ENCODE measurements at regions not wholly inside any gene's neighbourhood (a gene's known extent, or its start where the extent isn't known, plus 50 kb on each side); places are given as distances from the start of the nearest gene placed in this dataset.

GRCh38 chr15:46676233-46677206 lies 1040.8 kb upstream of the SEMA6D start:
- 50% methylated on average over 9 of the region's 9 CpGs for WGBS
- no peaks in the 10 kb centered on the region for H3K36me3 ChIP-seq (ENCODE audit: control insufficient read depth in 4 of 4, insufficient read depth in 3 of 4, low read depth in 1 of 4, low read length in 3 of 4)
- DNase-seq (ENCODE audit: low spot score) = no peak
- no peaks in the 10 kb centered on the region for H3K9me3 ChIP-seq (ENCODE audit: control insufficient read depth in 4 of 4, low read length in 3 of 4)
- no peak overlapping the region for H3K9ac ChIP-seq (ENCODE audit: low read depth in 1 of 2, low read length in 2 of 2)
- peak in 1 of 2 donors; percentile 29 for TF ChIP-seq RXRA (IDR thresholded peaks at IDR 0.05)
- TF ChIP-seq, protein P1, sequence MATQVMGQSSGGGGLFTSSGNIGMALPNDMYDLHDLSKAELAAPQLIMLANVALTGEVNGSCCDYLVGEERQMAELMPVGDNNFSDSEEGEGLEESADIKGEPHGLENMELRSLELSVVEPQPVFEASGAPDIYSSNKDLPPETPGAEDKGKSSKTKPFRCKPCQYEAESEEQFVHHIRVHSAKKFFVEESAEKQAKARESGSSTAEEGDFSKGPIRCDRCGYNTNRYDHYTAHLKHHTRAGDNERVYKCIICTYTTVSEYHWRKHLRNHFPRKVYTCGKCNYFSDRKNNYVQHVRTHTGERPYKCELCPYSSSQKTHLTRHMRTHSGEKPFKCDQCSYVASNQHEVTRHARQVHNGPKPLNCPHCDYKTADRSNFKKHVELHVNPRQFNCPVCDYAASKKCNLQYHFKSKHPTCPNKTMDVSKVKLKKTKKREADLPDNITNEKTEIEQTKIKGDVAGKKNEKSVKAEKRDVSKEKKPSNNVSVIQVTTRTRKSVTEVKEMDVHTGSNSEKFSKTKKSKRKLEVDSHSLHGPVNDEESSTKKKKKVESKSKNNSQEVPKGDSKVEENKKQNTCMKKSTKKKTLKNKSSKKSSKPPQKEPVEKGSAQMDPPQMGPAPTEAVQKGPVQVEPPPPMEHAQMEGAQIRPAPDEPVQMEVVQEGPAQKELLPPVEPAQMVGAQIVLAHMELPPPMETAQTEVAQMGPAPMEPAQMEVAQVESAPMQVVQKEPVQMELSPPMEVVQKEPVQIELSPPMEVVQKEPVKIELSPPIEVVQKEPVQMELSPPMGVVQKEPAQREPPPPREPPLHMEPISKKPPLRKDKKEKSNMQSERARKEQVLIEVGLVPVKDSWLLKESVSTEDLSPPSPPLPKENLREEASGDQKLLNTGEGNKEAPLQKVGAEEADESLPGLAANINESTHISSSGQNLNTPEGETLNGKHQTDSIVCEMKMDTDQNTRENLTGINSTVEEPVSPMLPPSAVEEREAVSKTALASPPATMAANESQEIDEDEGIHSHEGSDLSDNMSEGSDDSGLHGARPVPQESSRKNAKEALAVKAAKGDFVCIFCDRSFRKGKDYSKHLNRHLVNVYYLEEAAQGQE (IDR thresholded peaks at IDR 0.05) = no peak
- peak in 1 of 2 donors; percentile 16 for TF ChIP-seq JUND (IDR thresholded peaks at IDR 0.05)
- peak in 1 of 2 donors; percentile 38 for TF ChIP-seq HNF4A (conservative IDR thresholded peaks at IDR 0.05)
- peak in 1 of 2 donors; percentile 8 for TF ChIP-seq RAD21 (IDR thresholded peaks at IDR 0.05)
- H3K27me3 ChIP-seq (ENCODE audit: control insufficient read depth in 4 of 4, insufficient read depth in 4 of 4, low read length in 3 of 4) = no peaks in the 10 kb centered on the region
- H3K27ac ChIP-seq (ENCODE audit: low read depth in 1 of 2, low read length in 2 of 2) = no peak overlapping the region
- H3K4me3 ChIP-seq (ENCODE audit: low read depth in 1 of 3, low read length in 3 of 3) = no peak overlapping the region
- H3K4me1 ChIP-seq (ENCODE audit: control insufficient read depth in 4 of 4, insufficient read depth in 4 of 4, low read length in 3 of 4) = peaks cover 0 to 6% (median under 1%) of the 10 kb centered on the region in 4 donors

- no peaks in the 10 kb centered on the region for H3K27me3 ChIP-seq (ENCODE audit: control insufficient read depth in 4 of 4, insufficient read depth in 4 of 4, low read length in 3 of 4)
- peaks cover 0 to 6% (median under 1%) of the 10 kb centered on the region in 4 donors for H3K4me1 ChIP-seq (ENCODE audit: control insufficient read depth in 4 of 4, insufficient read depth in 4 of 4, low read length in 3 of 4)
- no peak overlapping the region for H3K4me3 ChIP-seq (ENCODE audit: low read depth in 1 of 3, low read length in 3 of 3)
- H3K9ac ChIP-seq (ENCODE audit: low read depth in 1 of 2, low read length in 2 of 2) = no peak overlapping the region
- DNase-seq (ENCODE audit: low spot score) = no peak
- TF ChIP-seq, protein P2, sequence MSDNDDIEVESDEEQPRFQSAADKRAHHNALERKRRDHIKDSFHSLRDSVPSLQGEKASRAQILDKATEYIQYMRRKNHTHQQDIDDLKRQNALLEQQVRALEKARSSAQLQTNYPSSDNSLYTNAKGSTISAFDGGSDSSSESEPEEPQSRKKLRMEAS (IDR thresholded peaks at IDR 0.05) = no peak
- TF ChIP-seq JUND (IDR thresholded peaks at IDR 0.05) (no peak), TAF1 (conservative IDR thresholded peaks at IDR 0.05) (no peak), YY1 (IDR thresholded peaks at IDR 0.05) (no peak), GABPA (IDR thresholded peaks at IDR 0.05 in 1 of 2, conservative IDR thresholded peaks at IDR 0.05 in 1 of 2) (no peak), RXRA (IDR thresholded peaks at IDR 0.05) (no peak), FOXA2 (IDR thresholded peaks at IDR 0.05) (no peak), NR2F2 (IDR thresholded peaks at IDR 0.05) (no peak)
- TF ChIP-seq, protein P3, sequence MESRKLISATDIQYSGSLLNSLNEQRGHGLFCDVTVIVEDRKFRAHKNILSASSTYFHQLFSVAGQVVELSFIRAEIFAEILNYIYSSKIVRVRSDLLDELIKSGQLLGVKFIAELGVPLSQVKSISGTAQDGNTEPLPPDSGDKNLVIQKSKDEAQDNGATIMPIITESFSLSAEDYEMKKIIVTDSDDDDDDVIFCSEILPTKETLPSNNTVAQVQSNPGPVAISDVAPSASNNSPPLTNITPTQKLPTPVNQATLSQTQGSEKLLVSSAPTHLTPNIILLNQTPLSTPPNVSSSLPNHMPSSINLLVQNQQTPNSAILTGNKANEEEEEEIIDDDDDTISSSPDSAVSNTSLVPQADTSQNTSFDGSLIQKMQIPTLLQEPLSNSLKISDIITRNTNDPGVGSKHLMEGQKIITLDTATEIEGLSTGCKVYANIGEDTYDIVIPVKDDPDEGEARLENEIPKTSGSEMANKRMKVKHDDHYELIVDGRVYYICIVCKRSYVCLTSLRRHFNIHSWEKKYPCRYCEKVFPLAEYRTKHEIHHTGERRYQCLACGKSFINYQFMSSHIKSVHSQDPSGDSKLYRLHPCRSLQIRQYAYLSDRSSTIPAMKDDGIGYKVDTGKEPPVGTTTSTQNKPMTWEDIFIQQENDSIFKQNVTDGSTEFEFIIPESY (IDR thresholded peaks at IDR 0.05) = no peak
- no peaks in the 10 kb centered on the region for H3K9me3 ChIP-seq (ENCODE audit: control insufficient read depth in 4 of 4, low read length in 3 of 4)
- WGBS = 86% methylated on average over 6 of the region's 6 CpGs
- H3K27ac ChIP-seq (ENCODE audit: low read depth in 1 of 2, low read length in 2 of 2) = no peak overlapping the region
- H3K36me3 ChIP-seq (ENCODE audit: control insufficient read depth in 4 of 4, insufficient read depth in 3 of 4, low read depth in 1 of 4, low read length in 3 of 4) = no peaks in the 10 kb centered on the region
Observed at GRCh38 chr15:46677491-46677890, 1039.8 kb upstream of the SEMA6D start.
